GM23338 (cell line): ENCODE measurements at regions not wholly inside any gene's neighbourhood (a gene's known extent, or its start where the extent isn't known, plus 50 kb on each side); places are given as distances from the start of the nearest gene placed in this dataset.

ENCODE experiments used
- ATAC-seq: fragments of 200-7000 bp; cut with Tn5 transposase; 3 replicates; pipeline ENCODE4 v1.9.1; 2020
- DNase-seq: peaks from one replicate; pipeline ENCODE4 v3.0.0-alpha.2; 2015; ENCODE audit warnings: low spot score
- H2AFZ ChIP-seq: fragments of 200-600 bp; sonication (generic); 2 replicates; pipeline ENCODE4 v1.8.0; 2016; ENCODE audit warnings: antibody characterized with exemption, mild to moderate bottlenecking, moderate library complexity
- H3F3A ChIP-seq: fragments of 200-600 bp; sonication (generic); replicated peaks from 2 replicates; pipeline ENCODE4 v1.8.0; 2017; ENCODE audit warnings: antibody characterized with exemption, mixed run types, low read depth
- H3K27ac ChIP-seq: fragments of 200-600 bp; sonication (generic); 2 replicates; pipeline ENCODE4 v1.6.1; 2016; ENCODE audit warnings: low read depth
- H3K27me3 ChIP-seq: fragments of 200-600 bp; sonication (generic); 2 replicates; pipeline ENCODE4 v1.8.0; 2016; ENCODE audit warnings: mild to moderate bottlenecking, mixed run types, moderate library complexity; ENCODE audit not compliant: insufficient read depth
- H3K36me3 ChIP-seq: fragments of 200-600 bp; sonication (generic); 2 replicates; pipeline ENCODE4 v1.8.0; 2016; ENCODE audit warnings: mild to moderate bottlenecking; ENCODE audit not compliant: insufficient read depth
- H3K4me1 ChIP-seq: fragments of 200-600 bp; sonication (generic); 2 replicates; pipeline ENCODE4 v1.8.0; 2016; ENCODE audit warnings: mild to moderate bottlenecking, moderate library complexity; ENCODE audit not compliant: insufficient read depth
- H3K4me2 ChIP-seq: fragments of 200-600 bp; sonication (generic); 2 replicates; pipeline ENCODE4 v1.7.1; 2017; ENCODE audit warnings: mixed run types
- H3K4me3 ChIP-seq: fragments of 200-600 bp; sonication (generic); 2 replicates; pipeline ENCODE4 v1.6.1; 2016; ENCODE audit warnings: mixed run types
- H3K79me2 ChIP-seq: fragments of 200-600 bp; sonication (generic); replicated peaks from 2 replicates; pipeline ENCODE4 v1.8.0; 2017; ENCODE audit warnings: mild to moderate bottlenecking; ENCODE audit not compliant: insufficient read depth
- H3K9me2 ChIP-seq: fragments of 200-600 bp; sonication (generic); 2 replicates; pipeline ENCODE4 v1.8.0; 2017; ENCODE audit not compliant: insufficient read depth
- H4K20me1 ChIP-seq: fragments of 200-600 bp; sonication (generic); replicated peaks from 2 replicates; pipeline ENCODE4 v1.8.0; 2017; ENCODE audit warnings: mild to moderate bottlenecking; ENCODE audit not compliant: insufficient read depth
- H3K27ac Mint-ChIP-seq: 2 replicates; pipeline ENCODE4 v1.8.0; 2020; ENCODE audit warnings: inconsistent platforms, mild to moderate bottlenecking, moderate library complexity, mixed read lengths
- H3K27me3 Mint-ChIP-seq: 3 replicates; pipeline ENCODE4 v1.8.0; 2022; ENCODE audit warnings: low read depth, mild to moderate bottlenecking, moderate library complexity, mixed read lengths, inconsistent platforms; ENCODE audit not compliant: insufficient read depth, poor library complexity
- H3K36me3 Mint-ChIP-seq: 3 replicates; pipeline ENCODE4 v1.8.0; 2021; ENCODE audit warnings: low read depth, mild to moderate bottlenecking, inconsistent platforms, moderate library complexity, mixed read lengths
- H3K4me1 Mint-ChIP-seq: 3 replicates; pipeline ENCODE4 v1.8.0; 2020; ENCODE audit warnings: mild to moderate bottlenecking, inconsistent platforms, mixed read lengths
- H3K4me3 Mint-ChIP-seq: 3 replicates; pipeline ENCODE4 v1.8.0; 2021; ENCODE audit warnings: moderate library complexity, mild to moderate bottlenecking, inconsistent platforms, mixed read lengths
- H3K9me3 Mint-ChIP-seq: 3 replicates; pipeline ENCODE4 v1.8.0; 2020; ENCODE audit warnings: moderate library complexity, mild to moderate bottlenecking, inconsistent platforms, mixed read lengths
- CREB1 ChIP-seq: fragments of 250-450 bp; sonication (Bioruptor Pico); IDR thresholded peaks from 2 replicates; pipeline ENCODE4 v1.5.0; 2020; ENCODE audit warnings: low read depth, mild to moderate bottlenecking, moderate library complexity
- CTCF ChIP-seq, 2 experiments: fragments of 200-600 bp in 1 of 2; sonication (generic) in 1 of 2; conservative IDR thresholded peaks; 2 replicates each; pipeline versions ENCODE4 v1.5.1 to v1.6.1; 2016 to 2017; ENCODE audit warnings: antibody characterized with exemption in 2 of 2, low read depth in 2 of 2, mild to moderate bottlenecking in 2 of 2, moderate library complexity in 1 of 2
- ETS1 ChIP-seq: IDR thresholded peaks from 2 replicates; pipeline ENCODE4 v1.6.1; 2016; ENCODE audit warnings: antibody characterized with exemption
- EZH2 ChIP-seq: fragments of 200-600 bp; sonication (generic); IDR thresholded peaks from one replicate; pipeline ENCODE4 v1.8.0; 2017; ENCODE audit warnings: antibody characterized with exemption, mild to moderate bottlenecking, low read depth; ENCODE audit not compliant: unreplicated experiment
- EZH2phosphoT487 ChIP-seq: fragments of 200-600 bp; sonication (generic); IDR thresholded peaks from one replicate; pipeline ENCODE4 v1.8.1; 2018; ENCODE audit warnings: antibody characterized with exemption; ENCODE audit not compliant: unreplicated experiment
- JUNB ChIP-seq: IDR thresholded peaks from one replicate; pipeline ENCODE4 v1.6.1; 2016; ENCODE audit warnings: antibody characterized with exemption; ENCODE audit not compliant: unreplicated experiment
- NANOG ChIP-seq: IDR thresholded peaks from 2 replicates; pipeline ENCODE4 v1.6.1; 2016; ENCODE audit warnings: antibody characterized with exemption, borderline replicate concordance
- POLR2AphosphoS5 ChIP-seq: IDR thresholded peaks from 2 replicates; pipeline ENCODE4 v1.6.1; 2016; ENCODE audit warnings: antibody characterized with exemption, low read depth
- REST ChIP-seq: IDR thresholded peaks from one replicate; pipeline ENCODE4 v1.6.1; 2018; ENCODE audit warnings: antibody characterized with exemption; ENCODE audit not compliant: unreplicated experiment
- STAT1 ChIP-seq: IDR thresholded peaks from one replicate; pipeline ENCODE4 v1.6.1; 2016; ENCODE audit warnings: antibody characterized with exemption; ENCODE audit not compliant: unreplicated experiment
- ZNF114 ChIP-seq: fragments of 250-450 bp; sonication (Bioruptor Pico); IDR thresholded peaks from 2 replicates; pipeline ENCODE4 v1.5.0; 2020; ENCODE audit warnings: mild to moderate bottlenecking, moderate library complexity
- ZNF331 ChIP-seq: fragments of 250-450 bp; sonication (Bioruptor Pico); IDR thresholded peaks from 2 replicates; pipeline ENCODE4 v1.5.0; 2020; ENCODE audit warnings: low read depth, mild to moderate bottlenecking, moderate library complexity
- ZNF462 ChIP-seq: fragments of 250-450 bp; sonication (Bioruptor Pico); IDR thresholded peaks from 2 replicates; pipeline ENCODE4 v1.5.0; 2020; ENCODE audit warnings: mild to moderate bottlenecking, moderate library complexity

GRCh38 chr18:22627506-22627905 is 209.8 kb upstream of the CTAGE1 start:
- H3K4me3 ChIP-seq, result no peak overlapping the region
- no peaks in the 10 kb centered on the region for H3K4me1 Mint-ChIP-seq
- no peak overlapping the region for H2AFZ ChIP-seq
- no peaks in the 10 kb centered on the region for H3K36me3 Mint-ChIP-seq
- H3K4me1 ChIP-seq, result no peaks in the 10 kb centered on the region
- no peaks in the 10 kb centered on the region for H3K27me3 Mint-ChIP-seq
- H3K4me3 Mint-ChIP-seq, result no peak overlapping the region
- ATAC-seq (no peak), DNase-seq (no peak)
- no peak overlapping the region for H3K27ac Mint-ChIP-seq
- H3K79me2 ChIP-seq, result no peaks in the 10 kb centered on the region
- no peaks in the 10 kb centered on the region for H3K27me3 ChIP-seq
- H3K27ac ChIP-seq, result no peak overlapping the region
- H3K36me3 ChIP-seq, result no peaks in the 10 kb centered on the region
- no peaks in the 10 kb centered on the region for H3F3A ChIP-seq
- H3K9me3 Mint-ChIP-seq, result no peaks in the 10 kb centered on the region
- H4K20me1 ChIP-seq, result no peaks in the 10 kb centered on the region
- no peak overlapping the region for H3K4me2 ChIP-seq
- no peaks in the 10 kb centered on the region for H3K9me2 ChIP-seq
- TF ChIP-seq EZH2 (no peak), EZH2phosphoT487 (no peak), JUNB (no peak), REST (no peak), CTCF (conservative IDR thresholded peaks at IDR 0.05; ENCODE audit: low read depth in 2 of 2) (no peak), ETS1 (no peak), ZNF331 (no peak), ZNF114 (CRISPR knock-in tag) (no peak), ZNF462 (no peak), STAT1 (no peak), NANOG (no peak), POLR2AphosphoS5 (no peak), CREB1 (no peak)
